C4-2B (cell line): ENCODE measurements at regions not wholly inside any gene's neighbourhood (a gene's known extent, or its start where the extent isn't known, plus 50 kb on each side); places are given as distances from the start of the nearest gene placed in this dataset.

ENCODE experiments used
- H3K27ac ChIP-seq: fragments of 450-650 bp; 2 replicates; pipeline ENCODE4 v1.5.1; 2017
- CTCF ChIP-seq: fragments of 450-650 bp; conservative IDR thresholded peaks from 2 replicates; pipeline ENCODE4 v1.5.1; 2017; ENCODE audit warnings: mild to moderate bottlenecking
- ZFX ChIP-seq: fragments of 450-650 bp; IDR thresholded peaks from 2 replicates; pipeline ENCODE4 v1.6.1; 2017

- no peak overlapping the region for H3K27ac ChIP-seq
- TF ChIP-seq ZFX (no peak), CTCF (no peak)
Measured at GRCh38 chr7:54615-55014, 137.8 kb upstream of the FAM20C start.

- TF ChIP-seq CTCF, result no peak
- H3K27ac ChIP-seq, result no peak overlapping the region
Measured at GRCh38 chr7:55690-56248, 136.6 kb upstream of the FAM20C start.

- TF ChIP-seq CTCF (no peak), ZFX (no peak)
- H3K27ac ChIP-seq, result no peak overlapping the region
Measured at GRCh38 chr7:56291-56913, 136.0 kb upstream of the FAM20C start.

GRCh38 chr7:57071-57470 is 135.3 kb upstream of the FAM20C start:
- H3K27ac ChIP-seq, result no peak overlapping the region
- TF ChIP-seq CTCF (no peak), ZFX (no peak)

- TF ChIP-seq ZFX, result no peak
- TF ChIP-seq CTCF, result no peak
- H3K27ac ChIP-seq, result no peak overlapping the region
Measured at GRCh38 chr7:57482-58255, 134.7 kb upstream of the FAM20C start.

GRCh38 chr7:58316-58715 is 134.1 kb upstream of the FAM20C start:
- H3K27ac ChIP-seq, result no peak overlapping the region
- no peak for TF ChIP-seq CTCF
- no peak for TF ChIP-seq ZFX
